22Rv1 (cell line): ENCODE measurements at regions not wholly inside any gene's neighbourhood (a gene's known extent, or its start where the extent isn't known, plus 50 kb on each side); places are given as distances from the start of the nearest gene placed in this dataset.

Experiments
- CTCF ChIP-seq: fragments of 450-650 bp; IDR thresholded peaks from 2 replicates; pipeline ENCODE4 v1.5.1; 2017; ENCODE audit warnings: mild to moderate bottlenecking
- ZFX ChIP-seq: fragments of 450-650 bp; IDR thresholded peaks from 2 replicates; pipeline ENCODE4 v1.6.1; 2017; ENCODE audit warnings: antibody characterized with exemption, borderline replicate concordance

- TF ChIP-seq CTCF (no peak), ZFX (no peak)
Measured at GRCh38 chr5:100970646-100971255, 67.7 kb upstream of the ST8SIA4 start.
